DMS53 treated with DMSO at 0.1 percent for 48 hours (cell line): ENCODE measurements at regions not wholly inside any gene's neighbourhood (a gene's known extent, or its start where the extent isn't known, plus 50 kb on each side); places are given as distances from the start of the nearest gene placed in this dataset.

Experiments
- DNase-seq: peaks from one replicate; lab custom pipeline; 2025; ENCODE audit not compliant: unreplicated experiment; lab: John Stamatoyannopoulos, UW

DNA sequence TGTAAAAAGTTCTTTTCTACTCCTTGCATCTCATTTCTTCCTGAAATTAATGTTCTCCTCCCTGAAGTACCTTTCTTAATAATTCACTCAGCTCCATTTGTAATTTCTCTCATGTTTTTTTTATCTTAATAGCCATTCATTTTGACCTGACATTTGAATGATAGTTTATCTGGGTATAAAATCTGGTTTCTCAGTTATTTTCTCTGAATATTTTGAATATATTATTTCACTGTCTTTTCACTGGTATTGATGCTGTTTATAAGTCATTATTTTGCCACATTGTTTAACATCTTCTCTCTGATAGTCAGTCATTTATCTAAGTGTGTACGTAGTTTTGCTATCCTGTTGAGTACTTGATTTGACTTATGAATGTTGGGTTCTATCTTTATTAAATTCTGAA lies 68.8 kb upstream of the ARHGAP18 start:
- no peak for DNase-seq

- no peak for DNase-seq
These were observed 67.4 kb upstream of the ARHGAP18 start for GRCh38 chr6:129777371-129777770.

DNA sequence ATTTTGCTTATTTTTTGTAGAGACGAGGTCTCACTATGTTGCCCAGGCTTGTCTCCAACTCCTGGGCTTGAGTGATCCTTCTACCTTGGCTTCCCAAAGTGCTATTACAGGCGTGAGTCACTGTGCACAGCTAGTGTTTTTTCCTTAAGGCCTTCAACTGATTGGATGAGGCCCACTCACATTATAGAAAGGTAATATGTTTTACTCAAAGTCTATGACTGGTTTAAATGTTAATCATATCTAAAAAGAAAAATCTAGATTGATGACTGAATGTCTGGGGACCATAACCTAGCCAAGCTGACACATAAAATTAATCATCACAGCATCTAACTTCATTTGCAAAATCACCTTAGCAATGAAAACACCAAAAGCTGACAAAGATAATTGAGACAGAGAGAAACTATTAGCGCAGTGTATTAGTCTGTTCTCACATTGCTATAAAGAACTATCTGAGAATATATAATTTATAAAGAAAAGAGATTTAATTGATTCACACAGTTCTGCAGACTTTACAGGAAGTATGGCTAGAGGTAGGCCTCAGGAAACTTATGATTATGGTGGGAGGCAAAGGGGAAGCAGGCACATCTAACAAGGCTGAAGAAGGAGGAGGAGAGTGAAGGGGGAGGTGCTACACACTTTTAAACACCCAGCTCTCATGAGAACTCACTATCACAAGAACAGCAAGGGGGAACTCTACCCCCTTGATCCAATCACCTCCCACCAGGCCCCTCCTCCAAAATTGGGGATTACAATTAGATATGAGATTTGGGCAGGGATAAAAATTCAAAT lies 66.8 kb upstream of the ARHGAP18 start:
- no peak for DNase-seq

DNA sequence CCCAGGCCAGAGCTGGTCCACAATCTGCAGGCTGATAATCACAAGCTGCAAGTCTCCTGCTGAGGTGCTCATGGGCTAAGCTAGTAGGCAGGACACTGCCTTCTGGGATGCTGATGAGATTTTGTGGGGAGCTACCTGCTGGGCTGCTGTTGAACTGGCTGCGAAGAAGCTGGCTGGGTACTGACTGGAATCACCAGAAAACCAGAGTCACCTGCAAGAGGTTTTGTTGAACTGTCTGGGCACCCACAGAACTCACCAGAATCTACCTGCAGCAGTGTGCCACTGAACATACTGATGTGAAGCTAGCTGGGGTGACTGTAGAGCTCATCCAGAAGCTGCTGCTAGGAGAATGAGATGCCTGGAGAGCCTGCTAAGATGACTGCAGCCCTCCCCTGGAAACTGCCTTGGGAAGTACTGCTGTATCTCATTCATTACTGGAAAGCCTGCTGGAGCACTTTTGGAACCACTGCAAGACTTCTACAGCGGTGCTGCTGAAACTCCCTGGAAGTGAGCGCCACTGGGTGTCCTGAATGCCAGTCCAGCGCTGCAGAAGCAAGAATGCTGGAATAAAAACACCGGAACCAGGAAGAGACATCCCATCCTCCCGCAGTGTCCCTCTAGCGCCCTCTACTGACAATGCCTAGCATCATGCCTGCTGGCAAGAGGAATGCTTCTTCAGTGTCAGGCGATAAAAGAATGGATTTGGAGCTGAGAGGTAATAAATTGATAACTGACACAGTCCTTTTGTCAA lies 64.9 kb upstream of the ARHGAP18 start:
- DNase-seq, result peak; percentile 67

DNA sequence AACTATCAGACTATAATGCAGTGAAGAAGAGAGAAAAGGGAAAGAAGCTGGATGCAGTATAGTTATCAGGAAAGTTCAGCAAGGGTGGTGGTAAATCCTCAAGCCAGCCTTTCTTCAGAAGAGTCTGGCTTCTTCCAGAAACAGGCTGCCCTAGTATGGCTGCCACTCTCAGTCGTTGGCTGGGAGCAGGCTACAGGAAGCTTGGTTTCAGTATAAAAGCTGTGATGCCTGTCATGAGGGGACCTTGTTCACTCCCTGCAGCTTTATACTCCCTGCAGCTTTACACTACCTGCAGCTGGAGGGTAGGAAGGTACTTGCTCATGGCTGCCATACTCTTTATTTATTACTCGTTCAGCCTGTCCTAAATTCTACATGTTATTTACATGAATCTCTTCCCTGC lies 63.3 kb upstream of the ARHGAP18 start:
- no peak for DNase-seq

GRCh38 chr6:129771678-129772077 lies 61.7 kb upstream of the ARHGAP18 start:
- DNase-seq, result no peak

DNA sequence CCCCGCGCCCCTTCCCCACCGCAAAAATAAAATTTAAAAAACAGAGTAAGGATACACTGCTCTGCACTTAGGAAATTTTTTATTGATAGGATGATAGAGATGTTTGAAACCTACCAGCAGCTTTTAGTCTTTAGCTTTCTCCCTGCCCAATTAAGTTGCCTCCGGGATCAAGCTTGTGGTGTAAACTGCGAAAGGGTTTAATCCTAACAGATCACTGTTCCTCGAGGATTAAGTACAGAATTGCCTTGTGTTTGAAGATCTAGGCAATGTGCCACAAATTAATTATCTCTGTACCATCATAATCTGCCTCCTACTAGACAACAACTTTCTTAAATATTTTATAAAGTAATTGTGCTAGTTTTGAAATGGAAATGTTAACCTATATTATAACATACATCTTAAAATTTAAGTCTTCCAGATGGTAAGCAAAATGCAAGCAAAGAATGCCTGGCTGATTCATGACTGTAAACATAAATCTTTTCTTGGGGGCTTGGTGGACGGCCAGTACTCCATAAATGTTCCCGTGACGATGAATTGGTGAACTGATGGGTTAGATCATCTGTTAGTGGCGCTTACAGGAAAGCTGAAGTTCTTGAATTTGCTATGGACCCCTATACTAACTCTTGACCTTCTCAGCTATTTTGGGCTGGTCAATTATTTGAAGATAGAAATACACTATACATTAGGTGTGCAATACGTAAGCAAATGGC lies 58.0 kb upstream of the ARHGAP18 start:
- DNase-seq, result no peak

DNA sequence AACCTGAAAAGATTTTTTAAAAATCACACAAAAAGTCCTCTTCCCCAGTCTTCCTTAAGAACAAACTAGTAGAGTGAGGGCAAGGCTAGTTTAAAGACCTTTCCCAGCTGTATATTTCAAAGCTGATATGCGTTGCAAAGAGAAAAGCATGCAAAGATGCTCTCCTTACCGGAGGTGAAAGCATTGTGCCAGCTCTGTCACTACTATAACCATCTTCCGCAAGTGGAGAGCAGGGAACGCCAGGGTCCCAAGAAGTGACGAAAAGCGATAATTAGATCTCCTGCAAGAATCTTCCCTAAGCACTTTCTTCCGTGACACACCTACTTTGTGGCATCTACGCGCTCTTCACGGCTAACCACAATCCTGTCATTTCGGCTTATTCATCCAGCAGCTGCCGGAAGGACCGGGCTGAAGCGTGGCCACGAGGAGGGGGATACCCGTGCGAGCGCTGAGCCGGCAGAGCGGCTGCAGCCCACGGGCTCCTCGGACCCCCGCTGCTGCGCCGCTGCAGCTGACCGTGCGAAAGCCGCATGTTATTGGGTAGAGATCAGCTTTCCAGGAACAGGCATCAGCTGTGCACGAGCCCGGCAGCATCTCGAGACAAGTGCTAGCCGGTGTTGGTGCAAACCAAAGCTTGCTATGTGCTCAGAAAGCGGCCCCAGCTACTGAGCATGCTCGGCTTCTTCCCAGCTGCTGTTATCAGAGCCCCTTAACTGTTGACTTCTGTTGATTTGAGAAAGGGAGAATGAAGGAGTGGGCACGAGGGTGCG lies 57.2 kb upstream of the ARHGAP18 start:
- DNase-seq, result peak; percentile 31

- no peak for DNase-seq
These were observed 54.9 kb upstream of the ARHGAP18 start for GRCh38 chr6:129764761-129765407.

DNA sequence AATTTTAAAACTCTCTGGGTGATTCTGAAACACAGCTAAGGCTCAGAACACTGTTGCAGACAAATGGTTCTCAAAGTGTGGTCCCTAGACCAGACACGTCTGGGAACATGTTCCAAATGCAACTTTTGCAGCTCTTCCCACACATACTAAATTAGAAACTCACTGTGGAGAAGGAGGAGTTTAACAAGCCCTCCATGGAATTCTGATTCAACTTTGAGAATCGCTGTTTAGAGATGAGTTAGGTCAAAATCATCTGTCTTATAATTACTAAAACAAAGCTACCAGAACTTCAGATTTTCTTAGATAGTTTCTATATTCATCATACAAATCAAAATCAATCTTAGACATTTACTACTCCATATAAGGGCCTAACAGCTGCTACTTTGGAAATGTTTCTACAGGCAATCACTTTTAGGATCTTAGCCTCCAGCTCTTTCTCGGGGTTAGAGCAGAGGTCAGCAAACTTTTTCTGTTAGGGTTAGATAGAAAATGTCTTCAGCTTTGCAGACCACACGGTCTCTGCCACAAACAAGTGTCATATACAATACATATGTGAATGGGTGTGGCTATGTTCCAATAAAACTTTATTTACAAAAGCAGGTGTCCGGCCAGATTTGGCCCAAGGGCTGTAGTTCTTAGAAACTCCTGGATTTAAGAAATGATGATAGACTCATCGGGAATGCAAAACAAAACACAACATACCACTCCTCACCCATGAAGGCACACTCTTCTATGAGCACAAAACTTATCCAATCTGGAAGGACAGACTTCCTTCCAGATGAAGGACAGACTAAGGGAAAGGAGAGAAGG lies 50.0 kb upstream of the ARHGAP18 start:
- DNase-seq, result no peak
